GM18526 (cell line): ENCODE measurements at regions not wholly inside any gene's neighbourhood (a gene's known extent, or its start where the extent isn't known, plus 50 kb on each side); places are given as distances from the start of the nearest gene placed in this dataset.

Experiments
- POLR2A ChIP-seq: IDR thresholded peaks from 3 replicates; pipeline ENCODE4 v1.6.1; 2011; ENCODE audit not compliant: insufficient read length; ENCODE audit errors: extremely low read depth

- TF ChIP-seq POLR2A, result no peak
Measured at GRCh38 chr1:222466150-222466865, 81.6 kb downstream of the HHIPL2 start.

GRCh38 chr1:222465211-222466041 is 82.5 kb downstream of the HHIPL2 start:
- no peak for TF ChIP-seq POLR2A

GRCh38 chr1:222464841-222465210 is 83.1 kb downstream of the HHIPL2 start:
- TF ChIP-seq POLR2A, result no peak

GRCh38 chr1:222463059-222463730 is 84.7 kb downstream of the HHIPL2 start:
- TF ChIP-seq POLR2A, result no peak

- TF ChIP-seq POLR2A, result no peak
Measured at GRCh38 chr1:222462601-222463000, 85.3 kb downstream of the HHIPL2 start.

GRCh38 chr1:222461941-222462340 is 86.0 kb downstream of the HHIPL2 start:
- TF ChIP-seq POLR2A, result no peak

- no peak for TF ChIP-seq POLR2A
Measured at GRCh38 chr1:222459652-222460051, 88.3 kb downstream of the HHIPL2 start.

- TF ChIP-seq POLR2A, result no peak
Measured at GRCh38 chr1:222457513-222457912, 90.4 kb downstream of the HHIPL2 start.

DNA sequence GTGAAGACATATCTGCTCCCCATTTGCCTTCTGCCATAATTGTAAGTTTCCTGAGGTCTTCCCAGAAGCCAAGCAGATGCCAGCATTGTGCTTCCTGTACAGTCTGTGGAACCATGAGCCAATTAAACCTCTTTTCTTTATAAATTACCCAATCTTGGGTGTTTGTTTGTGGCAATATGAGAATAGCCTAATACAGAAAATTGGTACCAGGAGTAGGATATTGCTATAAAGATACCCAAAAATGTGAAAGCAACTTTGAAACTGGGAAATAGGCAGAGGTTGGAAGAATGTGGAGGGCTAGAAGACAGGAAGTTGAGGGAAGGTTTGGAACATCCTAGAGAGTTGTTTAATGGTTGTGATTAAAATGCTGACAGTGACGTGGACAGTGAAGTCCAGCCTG is 90.8 kb downstream of the HHIPL2 start:
- TF ChIP-seq POLR2A, result no peak

GRCh38 chr1:222455188-222455879 is 92.6 kb downstream of the HHIPL2 start:
- no peak for TF ChIP-seq POLR2A

DNA sequence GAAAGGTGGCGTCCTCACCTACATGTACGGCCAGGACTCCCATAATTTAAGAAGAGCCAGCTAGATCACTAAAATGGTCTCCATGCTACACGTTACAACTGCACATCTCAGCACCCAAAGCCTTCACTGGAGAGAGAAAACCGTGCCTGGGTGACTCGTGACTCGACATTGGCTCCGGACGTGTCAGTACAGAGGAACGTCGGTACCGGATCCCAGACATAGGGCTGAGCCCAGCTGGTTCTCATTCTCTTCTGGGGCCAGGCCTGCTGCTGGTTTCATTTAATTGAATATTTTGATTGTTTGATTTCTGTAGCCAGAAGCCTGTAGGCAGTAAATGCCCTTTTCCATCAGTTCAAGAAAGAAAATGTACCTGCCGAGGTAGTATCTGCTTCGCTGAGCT is 93.1 kb downstream of the HHIPL2 start:
- TF ChIP-seq POLR2A, result no peak

- TF ChIP-seq POLR2A, result no peak
Measured at GRCh38 chr1:222454186-222454585, 93.7 kb downstream of the HHIPL2 start.

DNA sequence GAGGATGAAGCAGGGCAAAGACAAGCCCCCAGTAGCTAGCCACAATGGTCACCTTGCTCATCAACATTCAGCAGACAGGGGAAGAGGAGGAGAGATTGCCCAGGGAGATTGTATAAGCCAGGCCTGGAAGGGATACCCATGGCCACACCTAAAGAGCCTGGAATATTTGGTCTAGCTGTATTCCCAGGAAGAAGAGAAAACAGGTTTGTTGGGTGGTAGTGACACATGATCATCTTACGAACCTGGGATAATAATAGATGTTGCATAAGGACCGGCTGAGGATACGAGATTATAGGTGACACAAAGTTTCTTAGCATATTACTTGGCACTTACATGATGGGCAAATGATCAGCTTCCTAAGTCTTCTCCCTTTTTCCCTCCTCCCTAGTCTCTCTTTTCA is 95.9 kb downstream of the HHIPL2 start:
- TF ChIP-seq POLR2A, result no peak

DNA sequence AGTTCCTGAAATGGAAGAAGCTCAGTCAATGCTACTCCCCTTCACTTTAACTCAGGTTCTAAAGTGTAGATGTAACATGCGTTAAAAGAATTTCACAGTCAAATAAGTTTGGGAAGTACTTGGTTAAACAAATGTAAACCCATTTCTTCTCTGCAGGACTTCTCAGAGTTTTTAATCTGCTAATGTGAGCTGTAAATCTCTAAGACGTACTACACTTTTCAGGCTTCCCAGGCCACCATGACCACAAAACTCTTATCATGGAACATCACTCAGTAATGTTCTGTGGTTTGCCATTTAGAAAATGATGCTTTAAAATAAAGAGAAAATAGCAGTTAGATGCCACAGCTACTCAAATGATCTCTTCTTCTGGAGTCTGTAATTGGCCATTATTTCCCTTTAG is 104.3 kb downstream of the HHIPL2 start:
- TF ChIP-seq POLR2A, result no peak

DNA sequence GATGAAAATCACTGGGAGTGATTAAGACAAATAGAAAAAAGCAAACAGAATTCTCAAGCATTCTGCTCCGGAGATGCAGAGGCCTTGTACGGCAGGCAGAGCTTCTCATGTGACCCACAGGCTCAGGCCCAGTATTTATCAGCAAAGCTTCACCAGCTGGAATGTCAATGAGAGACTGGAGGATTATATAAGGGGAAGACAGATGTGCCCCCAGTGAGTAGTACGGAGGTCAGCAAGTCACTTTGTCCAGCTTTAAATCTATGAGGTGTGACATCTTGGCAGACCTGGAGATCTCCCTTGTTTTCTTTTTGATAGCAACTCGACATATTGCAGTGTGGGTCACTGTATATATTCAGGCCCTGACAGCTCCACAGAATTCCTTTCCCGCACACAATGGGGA is 106.8 kb downstream of the HHIPL2 start:
- no peak for TF ChIP-seq POLR2A
